ENCODE measurements at regions not wholly inside any gene's neighbourhood (a gene's known extent, or its start where the extent isn't known, plus 50 kb on each side); places are given as distances from the start of the nearest gene placed in this dataset.
"Not testable (repeated sequence)": the region's sequence is repeated elsewhere in the genome, so short reads cannot be mapped to it uniquely, and the experiment has no call there.

GRCh38 chr5:72681781-72682180, 134.7 kb upstream of the TNPO1 start:
- ChIA-PET CTCF (no interaction called here), POLR2A (ENCODE audit: unreplicated experiment) (interaction anchor here (0.6 kb wide), 1 partner anchor 207 kb away, joined by 4 read pairs; no protein-coding TSS in a partner anchor)

GRCh38 chr5:72677447-72677846, 139.0 kb upstream of the TNPO1 start:
- intact Hi-C loops (cut with micrococcal nuclease), result loop anchor here (10.0 kb wide), 1 partner anchor 137 kb away; the partner anchor contains the start of gene TNPO1
- Histone ChIP-seq H3K27me3 (ENCODE audit: low read length) (no peaks in the 10 kb centered on the region), H3F3A (ENCODE audit: low read length, unreplicated experiment) (no peaks in the 10 kb centered on the region), H3K9me2 (replicated peaks; ENCODE audit: low read length) (no peaks in the 10 kb centered on the region), H3K4me3 (ENCODE audit: low read length) (no peak overlapping the region), H3K27ac (ENCODE audit: low read length) (no peak overlapping the region), H3K79me2 (ENCODE audit: low read length) (no peaks in the 10 kb centered on the region), H4K20me1 (ENCODE audit: low read length) (no peaks in the 10 kb centered on the region), H3K4me2 (ENCODE audit: low read length) (no peak overlapping the region), H2AFZ (ENCODE audit: low read length) (no peak overlapping the region), H3K36me3 (ENCODE audit: low read depth, low read length) (no peaks in the 10 kb centered on the region), H3K9ac (ENCODE audit: low read length) (no peak overlapping the region), H3K4me1 (ENCODE audit: insufficient read depth, low read length) (peaks cover 11% of the 10 kb centered on the region; the same call in 1 of the 2 replicates), H3K9me3 (ENCODE audit: low read length) (no peaks in the 10 kb centered on the region)
- CTCF ChIA-PET, result no interaction called here
- TF ChIP-seq EZH2 (IDR thresholded peaks at IDR 0.05; ENCODE audit: low read length, unreplicated experiment) (no peak), EZH2phosphoT487 (IDR thresholded peaks at IDR 0.05; ENCODE audit: borderline replicate concordance, low read length) (no peak)
- TF ChIP-seq, protein P1, sequence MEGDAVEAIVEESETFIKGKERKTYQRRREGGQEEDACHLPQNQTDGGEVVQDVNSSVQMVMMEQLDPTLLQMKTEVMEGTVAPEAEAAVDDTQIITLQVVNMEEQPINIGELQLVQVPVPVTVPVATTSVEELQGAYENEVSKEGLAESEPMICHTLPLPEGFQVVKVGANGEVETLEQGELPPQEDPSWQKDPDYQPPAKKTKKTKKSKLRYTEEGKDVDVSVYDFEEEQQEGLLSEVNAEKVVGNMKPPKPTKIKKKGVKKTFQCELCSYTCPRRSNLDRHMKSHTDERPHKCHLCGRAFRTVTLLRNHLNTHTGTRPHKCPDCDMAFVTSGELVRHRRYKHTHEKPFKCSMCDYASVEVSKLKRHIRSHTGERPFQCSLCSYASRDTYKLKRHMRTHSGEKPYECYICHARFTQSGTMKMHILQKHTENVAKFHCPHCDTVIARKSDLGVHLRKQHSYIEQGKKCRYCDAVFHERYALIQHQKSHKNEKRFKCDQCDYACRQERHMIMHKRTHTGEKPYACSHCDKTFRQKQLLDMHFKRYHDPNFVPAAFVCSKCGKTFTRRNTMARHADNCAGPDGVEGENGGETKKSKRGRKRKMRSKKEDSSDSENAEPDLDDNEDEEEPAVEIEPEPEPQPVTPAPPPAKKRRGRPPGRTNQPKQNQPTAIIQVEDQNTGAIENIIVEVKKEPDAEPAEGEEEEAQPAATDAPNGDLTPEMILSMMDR (conservative IDR thresholded peaks at IDR 0.05; ENCODE audit: low read depth, low read length), result no peak
- ATAC-seq (no peak), DNase-seq (no peak)
- POLR2A ChIA-PET (ENCODE audit: unreplicated experiment), result no interaction called here
- no TSS peak for BruUV-seq (replicated peaks)

More at GRCh38 chr5:72681781-72682180, 134.7 kb upstream of the TNPO1 start:
- Histone ChIP-seq H3F3A (ENCODE audit: low read length, unreplicated experiment) (no peaks in the 10 kb centered on the region), H3K79me2 (ENCODE audit: low read length) (no peaks in the 10 kb centered on the region), H3K4me2 (ENCODE audit: low read length) (no peak overlapping the region), H2AFZ (ENCODE audit: low read length) (no peak overlapping the region), H3K9ac (ENCODE audit: low read length) (no peak overlapping the region), H3K36me3 (ENCODE audit: low read depth, low read length) (no peaks in the 10 kb centered on the region), H3K27ac (ENCODE audit: low read length) (no peak overlapping the region), H4K20me1 (ENCODE audit: low read length) (no peaks in the 10 kb centered on the region), H3K4me3 (ENCODE audit: low read length) (no peak overlapping the region), H3K9me3 (ENCODE audit: low read length) (no peaks in the 10 kb centered on the region), H3K27me3 (ENCODE audit: low read length) (no peaks in the 10 kb centered on the region), H3K4me1 (ENCODE audit: insufficient read depth, low read length) (no peaks in the 10 kb centered on the region), H3K9me2 (replicated peaks; ENCODE audit: low read length) (no peaks in the 10 kb centered on the region; the same call in 1 of the 2 replicates)
- intact Hi-C loops (cut with micrococcal nuclease), result no loop called here
- ATAC-seq, result no peak
- no TSS peak for BruUV-seq (replicated peaks)
- peak; percentile 6 for DNase-seq
- no peak for TF ChIP-seq EZH2phosphoT487 (IDR thresholded peaks at IDR 0.05; ENCODE audit: borderline replicate concordance, low read length)
- no peak for TF ChIP-seq EZH2 (IDR thresholded peaks at IDR 0.05; ENCODE audit: low read length, unreplicated experiment)
- TF ChIP-seq, protein P1 (conservative IDR thresholded peaks at IDR 0.05; ENCODE audit: low read depth, low read length), result no peak

- H2AFZ ChIP-seq (ENCODE audit: low read length); H3K9me3 ChIP-seq (ENCODE audit: low read length); H3K27me3 ChIP-seq (ENCODE audit: low read length); H3K36me3 ChIP-seq (ENCODE audit: low read depth, low read length); DNase-seq; H3K9me2 ChIP-seq (replicated peaks; ENCODE audit: low read length); H3K79me2 ChIP-seq (ENCODE audit: low read length); H3K4me3 ChIP-seq (ENCODE audit: low read length); H3K4me2 ChIP-seq (ENCODE audit: low read length); H3F3A ChIP-seq (ENCODE audit: low read length, unreplicated experiment); ATAC-seq; POLR2A ChIA-PET (ENCODE audit: unreplicated experiment); CTCF ChIA-PET; BruUV-seq (replicated peaks); H3K27ac ChIP-seq (ENCODE audit: low read length); H3K9ac ChIP-seq (ENCODE audit: low read length); H4K20me1 ChIP-seq (ENCODE audit: low read length): not testable (repeated sequence)
- intact Hi-C loops (cut with micrococcal nuclease), result loop anchor here (10.0 kb wide), 1 partner anchor 138 kb away; the partner anchor contains the start of gene TNPO1
- H3K4me1 ChIP-seq (ENCODE audit: insufficient read depth, low read length), result peaks cover 11% of the 10 kb centered on the region; the same call in 1 of the 2 replicates
Observed at GRCh38 chr5:72676831-72677230, 139.6 kb upstream of the TNPO1 start.

Data from PC-3 (cell line).